ENCODE measurements at regions not wholly inside any gene's neighbourhood (a gene's known extent, or its start where the extent isn't known, plus 50 kb on each side); places are given as distances from the start of the nearest gene placed in this dataset.
A peak's percentile ranks its signal among the peaks of the same experiment; 100 is the strongest.
"Not testable (repeated sequence)": the region's sequence is repeated elsewhere in the genome, so short reads cannot be mapped to it uniquely, and the experiment has no call there.

DNA sequence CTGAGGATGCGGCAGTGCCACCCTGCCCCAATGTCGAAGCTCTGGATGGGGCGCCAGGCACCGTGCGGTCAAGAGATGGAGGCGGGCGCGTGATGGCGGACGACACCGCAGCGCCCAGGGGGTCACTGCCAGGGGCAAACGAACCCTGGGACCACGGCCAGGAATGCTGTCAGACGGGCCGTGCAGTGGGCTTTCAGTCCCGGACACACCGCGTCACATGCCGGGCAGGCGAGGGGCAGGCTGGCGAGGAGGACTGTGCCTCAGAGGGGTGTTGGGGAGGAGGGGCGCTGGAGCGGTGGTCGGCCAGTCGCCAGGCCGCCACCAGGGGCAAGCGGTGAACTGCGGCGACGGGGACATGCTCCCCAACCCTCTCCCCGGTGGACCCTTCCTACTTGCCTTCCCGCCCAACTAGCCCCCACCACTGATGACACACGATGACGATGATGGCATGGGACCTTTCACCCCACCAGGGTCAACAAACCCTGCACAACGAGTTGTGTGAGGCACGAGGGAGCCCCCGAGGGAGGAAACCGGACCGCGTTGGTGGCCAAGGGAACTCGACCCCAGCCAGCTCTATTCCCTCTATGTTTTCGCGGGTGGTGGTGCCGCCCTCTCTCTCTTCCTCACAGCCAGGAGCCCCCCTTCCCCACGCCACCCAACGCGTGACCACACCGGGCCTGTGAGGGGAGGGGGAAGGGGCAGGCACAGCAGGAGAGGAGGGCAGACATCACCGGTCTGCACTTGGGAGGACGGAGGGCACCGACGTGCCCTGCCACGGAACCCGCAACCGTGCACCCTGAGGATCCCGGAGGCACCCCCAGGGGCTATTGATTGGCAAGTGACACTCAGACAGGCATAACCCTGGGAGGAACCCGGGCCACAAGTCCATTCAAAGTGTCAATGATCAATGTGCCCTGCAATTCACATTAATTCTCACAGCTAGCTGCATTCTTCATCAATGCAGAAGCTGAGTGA is 1960.9 kb upstream of the DEFB115 start:
- ATAC-seq (no peak), DNase-seq (ENCODE audit: low spot score in 2 of 2) (no peak)
- no peak overlapping the region for H3K27ac Mint-ChIP-seq
- H3K36me3 Mint-ChIP-seq = peaks cover 16 to 26% of the 10 kb centered on the region in 2 donors
- H3K9me3 Mint-ChIP-seq = peaks cover 22 to 24% of the 10 kb centered on the region in 2 donors

GRCh38 chr20:29297411-29298270 is 1959.8 kb upstream of the DEFB115 start:
- ATAC-seq = no peak
- no peak for DNase-seq (ENCODE audit: low spot score in 2 of 2)
- Mint-ChIP-seq H3K27ac (no peak overlapping the region), H3K9me3 (peaks cover 22 to 24% of the 10 kb centered on the region in 2 donors), H3K36me3 (peaks cover 16 to 26% of the 10 kb centered on the region in 2 donors)

GRCh38 chr20:29298271-29298590 is 1959.2 kb upstream of the DEFB115 start:
- H3K36me3 Mint-ChIP-seq = peaks cover 20 to 31% of the 10 kb centered on the region in 2 donors
- no peak for DNase-seq (ENCODE audit: low spot score in 2 of 2)
- peaks cover 27 to 28% of the 10 kb centered on the region in 2 donors for H3K9me3 Mint-ChIP-seq
- no peak overlapping the region for H3K27ac Mint-ChIP-seq
- ATAC-seq = no peak

- peaks cover 29 to 30% of the 10 kb centered on the region in 2 donors for H3K9me3 Mint-ChIP-seq
- H3K27ac Mint-ChIP-seq = no peak overlapping the region
- peaks cover 23 to 33% of the 10 kb centered on the region in 2 donors for H3K36me3 Mint-ChIP-seq
- DNase-seq (ENCODE audit: low spot score in 2 of 2) (no peak), ATAC-seq (no peak)
These were observed 1958.5 kb upstream of the DEFB115 start for GRCh38 chr20:29298759-29299613.

DNA sequence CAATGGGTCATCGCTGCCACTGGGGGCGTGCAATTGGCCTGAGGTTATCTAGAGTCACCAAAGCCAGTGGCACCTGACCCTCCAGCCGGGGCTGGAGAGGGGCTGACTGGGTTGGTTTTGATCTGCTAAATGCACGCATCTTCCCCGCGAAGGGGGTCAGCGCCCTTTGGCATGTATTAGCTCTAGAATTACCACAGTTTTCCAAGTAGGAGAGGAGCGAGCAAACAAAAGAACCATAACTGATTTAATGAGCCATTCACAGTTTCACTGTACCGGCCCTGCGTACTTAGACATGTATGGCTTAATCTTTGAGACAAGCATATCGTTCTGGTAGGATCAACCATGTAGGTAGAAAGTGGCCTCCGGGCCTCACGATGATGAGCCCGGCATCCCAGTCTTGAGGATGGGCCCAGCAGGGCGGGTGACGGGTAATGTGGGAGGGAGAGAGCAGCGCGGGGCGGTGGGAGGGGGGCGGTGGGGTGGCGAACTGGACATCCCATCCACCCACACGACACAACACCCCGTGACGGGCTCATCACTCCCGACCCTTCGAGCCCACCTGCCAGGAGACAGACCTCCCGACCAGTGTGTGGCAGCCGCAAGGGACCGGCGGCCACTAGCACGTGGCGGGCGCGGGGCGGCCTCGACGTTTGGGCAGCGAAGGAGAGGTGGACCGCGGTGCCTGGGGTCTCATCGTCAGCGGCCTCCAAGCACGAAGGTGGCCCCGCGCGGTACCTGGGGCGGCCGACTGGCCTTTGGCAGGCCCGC is 1957.5 kb upstream of the DEFB115 start:
- peaks cover 37% of the 10 kb centered on the region in 2 donors for H3K9me3 Mint-ChIP-seq
- peaks cover 34 to 40% of the 10 kb centered on the region in 2 donors for H3K36me3 Mint-ChIP-seq
- ATAC-seq = no peak
- DNase-seq (ENCODE audit: low spot score in 2 of 2) = no peak
- H3K27ac Mint-ChIP-seq = no peak overlapping the region

GRCh38 chr20:29300579-29301551 is 1956.6 kb upstream of the DEFB115 start:
- peaks cover 42 to 48% of the 10 kb centered on the region in 2 donors for H3K36me3 Mint-ChIP-seq
- DNase-seq (ENCODE audit: low spot score in 2 of 2) (no peak), ATAC-seq (no peak)
- H3K9me3 Mint-ChIP-seq = peaks cover 42 to 43% of the 10 kb centered on the region in 2 donors
- H3K27ac Mint-ChIP-seq = no peak overlapping the region

- Mint-ChIP-seq H3K27ac (no peak overlapping the region), H3K9me3 (peaks cover 41 to 43% of the 10 kb centered on the region in 2 donors), H3K36me3 (peaks cover 46 to 56% of the 10 kb centered on the region in 2 donors)
- DNase-seq (ENCODE audit: low spot score in 2 of 2) = no peak
- ATAC-seq = no peak
These were observed 1955.7 kb upstream of the DEFB115 start for GRCh38 chr20:29301624-29302259.

- no peak for ATAC-seq
- DNase-seq (ENCODE audit: low spot score in 2 of 2) = no peak
- Mint-ChIP-seq H3K36me3 (peaks cover 49 to 54% of the 10 kb centered on the region in 2 donors), H3K9me3 (peaks cover 41 to 43% of the 10 kb centered on the region in 2 donors), H3K27ac (no peak overlapping the region)
These were observed 1954.4 kb upstream of the DEFB115 start for GRCh38 chr20:29302979-29303644.

- ATAC-seq = peak in 1 of 2 donors; percentile 9
- H3K9me3 Mint-ChIP-seq = peaks cover 37 to 49% of the 10 kb centered on the region in 2 donors
- H3K36me3 Mint-ChIP-seq = peaks cover 43 to 47% of the 10 kb centered on the region in 2 donors
- H3K27ac Mint-ChIP-seq = peak overlapping the region in 1 of 2 donors; percentile 84
- DNase-seq (ENCODE audit: low spot score in 2 of 2) = no peak
These were observed 1950.9 kb upstream of the DEFB115 start for GRCh38 chr20:29306390-29307072.

- Mint-ChIP-seq H3K36me3 (peaks cover 43 to 47% of the 10 kb centered on the region in 2 donors), H3K9me3 (peaks cover 42 to 56% of the 10 kb centered on the region in 2 donors), H3K27ac (peak overlapping the region in 1 of 2 donors; percentile 73)
- ATAC-seq; DNase-seq (ENCODE audit: low spot score in 2 of 2): not testable (repeated sequence)
These were observed 1950.0 kb upstream of the DEFB115 start for GRCh38 chr20:29307484-29307883.

GRCh38 chr20:29308956-29309355 is 1948.5 kb upstream of the DEFB115 start:
- Mint-ChIP-seq H3K36me3 (peaks cover 38 to 55% of the 10 kb centered on the region in 2 donors), H3K9me3 (peaks cover 42 to 62% of the 10 kb centered on the region in 2 donors)
- DNase-seq (ENCODE audit: low spot score in 2 of 2); ATAC-seq; H3K27ac Mint-ChIP-seq: not testable (repeated sequence)

- not testable (repeated sequence) for H3K27ac Mint-ChIP-seq; DNase-seq (ENCODE audit: low spot score in 2 of 2); ATAC-seq
- Mint-ChIP-seq H3K9me3 (peaks cover 45 to 64% of the 10 kb centered on the region in 2 donors), H3K36me3 (peaks cover 38 to 58% of the 10 kb centered on the region in 2 donors)
These were observed 1948.0 kb upstream of the DEFB115 start for GRCh38 chr20:29309481-29309880.

- not testable (repeated sequence) for H3K27ac Mint-ChIP-seq; DNase-seq (ENCODE audit: low spot score in 2 of 2); ATAC-seq
- H3K36me3 Mint-ChIP-seq = peaks cover 25 to 45% of the 10 kb centered on the region in 2 donors
- peaks cover 32 to 53% of the 10 kb centered on the region in 2 donors for H3K9me3 Mint-ChIP-seq
These were observed 1946.4 kb upstream of the DEFB115 start for GRCh38 chr20:29311046-29311445.
